OCI-LY7 (cell line): ENCODE measurements at regions not wholly inside any gene's neighbourhood (a gene's known extent, or its start where the extent isn't known, plus 50 kb on each side); places are given as distances from the start of the nearest gene placed in this dataset.

Experiments used
- BruUV-seq: library from RNA; stranded (reverse); fragments of 400-500 nt; replicated peaks from 2 replicates; lab custom pipeline; 2021; lab: Mats Ljungman, UMichigan
- CTCF ChIA-PET: fragments of 300-600 bp; sonication (Branson Sonifier 250); formaldehyde crosslinking; loops from one replicate; lab custom pipeline; 2022; ENCODE audit warnings: antibody characterized with exemption; ENCODE audit not compliant: unreplicated experiment; lab: Charles Lee
- POLR2A ChIA-PET: fragments of 300-600 bp; sonication (Branson Sonifier 250); formaldehyde crosslinking; loops from one replicate; lab custom pipeline; 2022; ENCODE audit warnings: antibody characterized with exemption; lab: Charles Lee
- DNase-seq: peaks from one replicate; pipeline ENCODE4 v3.0.0-alpha.2; 2015; ENCODE audit warnings: low spot score
- H2AFZ ChIP-seq: fragments of 200-600 bp; sonication (generic), shearing (Covaris generic); 2 replicates; pipeline ENCODE4 v1.6.1; 2014; ENCODE audit warnings: mild to moderate bottlenecking, antibody characterized with exemption, low read length, moderate library complexity
- H3K27ac ChIP-seq: fragments of 200-600 bp; sonication (generic); 2 replicates; pipeline ENCODE4 v1.5.1; 2014; ENCODE audit warnings: mixed run types, low read depth, mild to moderate bottlenecking, moderate library complexity, low read length, inconsistent platforms; ENCODE audit not compliant: poor library complexity, severe bottlenecking
- H3K36me3 ChIP-seq: fragments of 200-600 bp; sonication (generic); 2 replicates; pipeline ENCODE4 v1.6.1; 2014; ENCODE audit warnings: mild to moderate bottlenecking, antibody characterized with exemption, low read length, moderate library complexity, mixed read lengths; ENCODE audit not compliant: insufficient read depth
- H3K4me1 ChIP-seq: fragments of 200-600 bp; sonication (generic); 2 replicates; pipeline ENCODE4 v1.5.1; 2014; ENCODE audit warnings: mild to moderate bottlenecking, low read length; ENCODE audit not compliant: insufficient read depth, poor library complexity, severe bottlenecking
- H3K4me2 ChIP-seq: fragments of 200-600 bp; sonication (generic); 2 replicates; pipeline ENCODE4 v1.6.1; 2014; ENCODE audit warnings: mild to moderate bottlenecking, low read length
- H3K4me3 ChIP-seq: fragments of 200-600 bp; sonication (generic); 2 replicates; pipeline ENCODE4 v1.5.1; 2014; ENCODE audit warnings: mild to moderate bottlenecking, low read depth, low read length; ENCODE audit not compliant: poor library complexity, severe bottlenecking
- H3K79me2 ChIP-seq: fragments of 200-600 bp; sonication (generic); 2 replicates; pipeline ENCODE4 v1.6.1; 2016; ENCODE audit warnings: low read depth, mild to moderate bottlenecking, low read length, moderate library complexity, mixed read lengths; ENCODE audit not compliant: insufficient read depth
- H3K9me2 ChIP-seq: fragments of 200-600 bp; sonication (generic); 2 replicates; pipeline ENCODE4 v1.6.1; 2016; ENCODE audit warnings: mild to moderate bottlenecking, low read length, mixed read lengths; ENCODE audit not compliant: insufficient read depth
- H3K9me3 ChIP-seq: fragments of 200-600 bp; sonication (generic); 2 replicates; pipeline ENCODE4 v1.6.1; 2014; ENCODE audit warnings: mild to moderate bottlenecking, mixed run types, low read length, mixed read lengths
- H4K20me1 ChIP-seq: fragments of 200-600 bp; sonication (generic); 2 replicates; pipeline ENCODE4 v1.6.1; 2014; ENCODE audit warnings: mild to moderate bottlenecking, antibody characterized with exemption, low read length, moderate library complexity, mixed read lengths; ENCODE audit not compliant: insufficient read depth
- CTCF ChIP-seq: fragments of 200-600 bp; sonication (generic); conservative IDR thresholded peaks from 2 replicates; pipeline ENCODE4 v1.5.1; 2014; ENCODE audit warnings: mild to moderate bottlenecking, antibody characterized with exemption, low read length, moderate library complexity, mixed read lengths
- EZH2phosphoT487 ChIP-seq: fragments of 200-600 bp; sonication (generic); IDR thresholded peaks from 2 replicates; pipeline ENCODE4 v1.6.1; 2018; ENCODE audit warnings: low read depth, borderline replicate concordance, mild to moderate bottlenecking, mixed run types, antibody characterized with exemption, low read length, moderate library complexity, mixed read lengths
- intact Hi-C: fragments of 100-400 bp; cut with micrococcal nuclease; formaldehyde crosslinking; loops from one replicate; pipeline ENCODE4 v1.10.0; 2022; ENCODE audit not compliant: unreplicated experiment

GRCh38 chr21:23067672-23068071 lies 2069.5 kb downstream of the NCAM2 start:
- intact Hi-C loops = no loop called here
- H2AFZ ChIP-seq = no peak overlapping the region
- TF ChIP-seq EZH2phosphoT487 = no peak
- no peak for TF ChIP-seq CTCF
- no peak overlapping the region for H3K4me3 ChIP-seq
- BruUV-seq = no TSS peak
- DNase-seq = no peak
- H4K20me1 ChIP-seq = no peaks in the 10 kb centered on the region
- ChIA-PET CTCF (no interaction called here), POLR2A (no interaction called here)
- H3K4me2 ChIP-seq = no peak overlapping the region
- H3K27ac ChIP-seq = no peak overlapping the region
- H3K9me2 ChIP-seq = no peaks in the 10 kb centered on the region
- H3K36me3 ChIP-seq = no peaks in the 10 kb centered on the region
- H3K9me3 ChIP-seq = peaks cover 28% of the 10 kb centered on the region; the same call in 1 of the 2 replicates
- H3K4me1 ChIP-seq = no peaks in the 10 kb centered on the region
- no peaks in the 10 kb centered on the region for H3K79me2 ChIP-seq

- Histone ChIP-seq H3K9me2 (no peaks in the 10 kb centered on the region), H3K4me3 (no peak overlapping the region), H3K36me3 (no peaks in the 10 kb centered on the region), H2AFZ (no peak overlapping the region), H3K79me2 (no peaks in the 10 kb centered on the region), H3K4me1 (no peaks in the 10 kb centered on the region), H4K20me1 (no peaks in the 10 kb centered on the region), H3K9me3 (peaks cover 32% of the 10 kb centered on the region), H3K4me2 (no peak overlapping the region), H3K27ac (no peak overlapping the region)
- intact Hi-C loops = no loop called here
- no TSS peak for BruUV-seq
- DNase-seq = no peak
- ChIA-PET POLR2A (no interaction called here), CTCF (no interaction called here)
- TF ChIP-seq EZH2phosphoT487 (no peak), CTCF (no peak)
These were observed 2085.0 kb downstream of the NCAM2 start for GRCh38 chr21:23083242-23083641.

- ChIA-PET POLR2A (no interaction called here), CTCF (no interaction called here)
- no peak for DNase-seq
- no peak overlapping the region for H3K4me2 ChIP-seq
- H3K9me2 ChIP-seq = no peaks in the 10 kb centered on the region
- H3K4me3 ChIP-seq = no peak overlapping the region
- H4K20me1 ChIP-seq = no peaks in the 10 kb centered on the region
- no peaks in the 10 kb centered on the region for H3K36me3 ChIP-seq
- no peaks in the 10 kb centered on the region for H3K4me1 ChIP-seq
- intact Hi-C loops = no loop called here
- TF ChIP-seq EZH2phosphoT487 = no peak
- no peak for TF ChIP-seq CTCF
- no peak overlapping the region for H3K27ac ChIP-seq
- H3K79me2 ChIP-seq = no peaks in the 10 kb centered on the region
- H2AFZ ChIP-seq = no peak overlapping the region
- peaks cover 31% of the 10 kb centered on the region for H3K9me3 ChIP-seq
- no TSS peak for BruUV-seq
These were observed 2095.1 kb downstream of the NCAM2 start for GRCh38 chr21:23093259-23093658.
